CD14-positive monocyte (primary cell): ENCODE measurements at regions not wholly inside any gene's neighbourhood (a gene's known extent, or its start where the extent isn't known, plus 50 kb on each side); places are given as distances from the start of the nearest gene placed in this dataset.

Source experiments
- DNase-seq, 3 donors: peaks; one replicate each; pipeline ENCODE4 v3.0.0-alpha.2; 2011 to 2022
- H2AFZ ChIP-seq: 2 replicates; pipeline ENCODE4 v1.6.0; 2012; ENCODE audit warnings: mild to moderate bottlenecking, low read depth, low read length, inconsistent platforms; ENCODE audit not compliant: insufficient read depth, poor library complexity, severe bottlenecking
- H3K27ac ChIP-seq, 2 donors: 1 replicate in 1 of 2; 2 replicates in 1 of 2; pipeline ENCODE4 v1.5.1; 2012 to 2013; ENCODE audit warnings: low read length in 2 of 2, control low read depth in 1 of 2, inconsistent platforms in 1 of 2, low read depth in 1 of 2, mild to moderate bottlenecking in 1 of 2
- H3K27me3 ChIP-seq, 2 donors: one replicate each; pipeline versions ENCODE4 v1.6.0 to v1.6.1; 2011 to 2013; ENCODE audit warnings: low read length in 2 of 2; ENCODE audit not compliant: control insufficient read depth in 2 of 2, insufficient read depth in 2 of 2
- H3K36me3 ChIP-seq, 2 donors: replicated peaks in 1 of 2; 1 replicate in 1 of 2; 2 replicates in 1 of 2; pipeline versions ENCODE4 v1.5.1 to v1.6.1; 2012 to 2013; ENCODE audit warnings: low read length in 2 of 2, control low read depth in 1 of 2, inconsistent platforms in 1 of 2, mild to moderate bottlenecking in 1 of 2; ENCODE audit not compliant: insufficient read depth in 2 of 2, control insufficient read depth in 1 of 2
- H3K4me1 ChIP-seq, 2 donors: 1 replicate in 1 of 2; 2 replicates in 1 of 2; pipeline versions ENCODE4 v1.5.1 to v1.6.1; 2012 to 2013; ENCODE audit warnings: low read length in 2 of 2, control low read depth in 1 of 2, inconsistent platforms in 1 of 2, mild to moderate bottlenecking in 1 of 2, moderate library complexity in 1 of 2; ENCODE audit not compliant: insufficient read depth in 2 of 2, control insufficient read depth in 1 of 2
- H3K4me2 ChIP-seq: replicated peaks from 2 replicates; pipeline ENCODE3; 2012; ENCODE audit warnings: low read length, moderate library complexity, mild to moderate bottlenecking; ENCODE audit not compliant: poor library complexity, severe bottlenecking; ENCODE audit errors: extremely low read depth
- H3K4me3 ChIP-seq, 3 experiments: fragments of 200-600 bp in 1 of 3; sonication (generic) in 1 of 3; replicated peaks in 1 of 3; 1 replicate in 2 of 3; 2 replicates in 1 of 3; pipeline ENCODE4 v1.5.1; 2011 to 2013; ENCODE audit warnings: low read length in 3 of 3, mild to moderate bottlenecking in 3 of 3, control low read depth in 2 of 3, low read depth in 2 of 3, inconsistent platforms in 1 of 3, moderate library complexity in 1 of 3
- H3K79me2 ChIP-seq: 2 replicates; pipeline ENCODE4 v1.6.0; 2012; ENCODE audit warnings: mild to moderate bottlenecking, control low read depth, inconsistent platforms, low read length, moderate library complexity; ENCODE audit not compliant: insufficient read depth
- H3K9ac ChIP-seq: 2 replicates; pipeline ENCODE4 v1.6.0; 2017; ENCODE audit warnings: low read length, mild to moderate bottlenecking; ENCODE audit not compliant: insufficient read depth, poor library complexity, severe bottlenecking
- H3K9me3 ChIP-seq, 2 donors: replicated peaks in 1 of 2; 1 replicate in 1 of 2; 2 replicates in 1 of 2; pipeline versions ENCODE4 v1.5.1 to v1.6.1; 2012 to 2013; ENCODE audit warnings: low read length in 2 of 2, control low read depth in 1 of 2; ENCODE audit not compliant: control insufficient read depth in 1 of 2, insufficient read depth in 1 of 2
- H4K20me1 ChIP-seq: 2 replicates; pipeline ENCODE4 v1.6.0; 2012; ENCODE audit warnings: mild to moderate bottlenecking, low read length, control low read depth, moderate library complexity; ENCODE audit not compliant: insufficient read depth
- H3K27ac Mint-ChIP-seq, 7 donors: one replicate each; pipeline ENCODE4 v1.8.0; 2020; ENCODE audit warnings: mild to moderate bottlenecking in 7 of 7, mixed read lengths in 7 of 7, moderate library complexity in 6 of 7, inconsistent platforms in 2 of 7
- H3K27me3 Mint-ChIP-seq, 3 donors: one replicate each; pipeline ENCODE4 v1.8.0; 2021 to 2022; ENCODE audit warnings: low read depth in 3 of 3, mild to moderate bottlenecking in 3 of 3, mixed read lengths in 3 of 3, moderate library complexity in 3 of 3, inconsistent platforms in 1 of 3
- H3K36me3 Mint-ChIP-seq, 2 donors: one replicate each; pipeline ENCODE4 v1.8.0; 2020; ENCODE audit warnings: mixed read lengths in 2 of 2, inconsistent platforms in 1 of 2, mild to moderate bottlenecking in 1 of 2
- H3K4me1 Mint-ChIP-seq: one replicate; pipeline ENCODE4 v1.8.0; 2020; ENCODE audit warnings: mild to moderate bottlenecking, mixed read lengths
- H3K4me3 Mint-ChIP-seq, 2 donors: one replicate each; pipeline ENCODE4 v1.8.0; 2020; ENCODE audit warnings: mild to moderate bottlenecking in 2 of 2, mixed read lengths in 2 of 2, moderate library complexity in 1 of 2
- H3K9me3 Mint-ChIP-seq, 7 donors: one replicate each; pipeline ENCODE4 v1.8.0; 2020 to 2022; ENCODE audit warnings: mixed read lengths in 7 of 7, mild to moderate bottlenecking in 6 of 7, moderate library complexity in 6 of 7, inconsistent platforms in 2 of 7
- CTCF ChIP-seq: fragments of 200-600 bp; IDR thresholded peaks from one replicate; pipeline ENCODE4 v1.8.0; 2022; ENCODE audit warnings: antibody characterized with exemption, mild to moderate bottlenecking
- WGBS: methylation state at CpG from one replicate; pipeline ENCODE4 v1.1.5; 2013; ENCODE audit warnings: missing lambda C conversion rate; ENCODE audit not compliant: insufficient coverage; 5-methylcytosine and 5-hydroxymethylcytosine counted together
- intact Hi-C, 2 donors: fragments of 100-400 bp; cut with micrococcal nuclease; formaldehyde crosslinking; loops; one replicate each; pipeline versions ENCODE4 v1.15.0 to v1.15.1; 2023

DNA sequence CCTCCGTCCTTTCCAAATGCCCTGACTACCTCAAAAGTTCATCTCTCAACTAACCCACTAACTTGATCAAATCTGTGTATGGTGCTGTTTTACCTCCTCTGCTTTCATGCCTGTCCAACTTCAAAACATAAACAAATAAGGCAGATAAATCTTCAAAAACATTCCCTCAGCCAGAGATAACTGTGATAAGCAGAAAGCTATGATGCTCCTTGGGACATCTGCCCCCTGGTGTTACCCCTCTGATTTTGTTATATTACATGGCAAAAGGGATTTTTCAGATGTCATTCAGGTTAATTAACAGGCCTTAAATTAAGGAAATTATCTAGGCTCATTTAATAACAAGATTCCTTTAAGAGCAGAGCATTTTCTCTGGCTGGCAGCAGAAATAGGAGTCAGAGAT is 810.8 kb upstream of the CHAC2 start:
- intact Hi-C loops: no loop called here
- Mint-ChIP-seq H3K27ac (no peak overlapping the region), H3K27me3 (no peaks in the 10 kb centered on the region), H3K4me3 (no peak overlapping the region), H3K36me3 (no peaks in the 10 kb centered on the region), H3K4me1 (no peaks in the 10 kb centered on the region), H3K9me3 (peaks cover 0 to 5% (median 0%) of the 10 kb centered on the region in 7 donors)
- Histone ChIP-seq H4K20me1 (no peaks in the 10 kb centered on the region), H3K9me3 (no peaks in the 10 kb centered on the region), H3K27ac (no peak overlapping the region), H3K4me3 (no peak overlapping the region), H3K9ac (no peak overlapping the region), H3K79me2 (no peaks in the 10 kb centered on the region), H3K4me1 (no peaks in the 10 kb centered on the region), H2AFZ (no peak overlapping the region), H3K4me2 (no peak overlapping the region), H3K27me3 (no peaks in the 10 kb centered on the region), H3K36me3 (no peaks in the 10 kb centered on the region)
- WGBS: 100% methylated on average over 1 of the region's 1 CpG
- DNase-seq: no peak
- TF ChIP-seq CTCF: no peak

DNA sequence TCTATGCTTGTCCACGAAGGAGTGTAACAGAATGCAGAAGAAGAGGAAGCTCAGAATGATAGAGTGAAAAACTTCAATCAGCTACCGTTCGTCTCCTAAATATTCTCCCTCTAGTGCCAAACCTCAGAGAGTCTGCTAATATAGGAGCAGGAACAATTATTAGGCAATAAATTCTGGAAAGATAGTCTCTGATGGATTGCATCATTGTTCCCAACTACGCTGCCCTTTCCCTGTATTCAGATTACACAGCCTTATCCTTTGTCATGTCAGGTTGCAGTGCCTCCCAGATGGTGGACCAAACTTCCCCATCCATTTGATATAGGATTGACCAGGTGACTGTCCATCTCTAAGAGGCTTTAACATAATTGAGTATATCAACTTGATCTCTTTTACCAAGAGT is 811.5 kb upstream of the CHAC2 start:
- H3K4me3 ChIP-seq: no peak overlapping the region
- no peaks in the 10 kb centered on the region for H3K36me3 ChIP-seq
- no peaks in the 10 kb centered on the region for H3K27me3 Mint-ChIP-seq
- no peaks in the 10 kb centered on the region for H3K4me1 ChIP-seq
- DNase-seq: no peak
- intact Hi-C loops: no loop called here
- H3K4me1 Mint-ChIP-seq: no peaks in the 10 kb centered on the region
- no peak overlapping the region for H3K4me2 ChIP-seq
- H2AFZ ChIP-seq: no peak overlapping the region
- H3K9me3 ChIP-seq: no peaks in the 10 kb centered on the region
- H3K27me3 ChIP-seq: no peaks in the 10 kb centered on the region
- H3K4me3 Mint-ChIP-seq: no peak overlapping the region
- H3K9ac ChIP-seq: no peak overlapping the region
- peaks cover 0 to 5% (median 0%) of the 10 kb centered on the region in 7 donors for H3K9me3 Mint-ChIP-seq
- no peaks in the 10 kb centered on the region for H4K20me1 ChIP-seq
- no peaks in the 10 kb centered on the region for H3K79me2 ChIP-seq
- no peak overlapping the region for H3K27ac ChIP-seq
- 80% methylated on average over 1 of the region's 4 CpGs for WGBS
- TF ChIP-seq CTCF: no peak
- H3K36me3 Mint-ChIP-seq: no peaks in the 10 kb centered on the region
- no peak overlapping the region for H3K27ac Mint-ChIP-seq
